NOMO-1 treated with DMSO at 0.1 percent for 48 hours (cell line): ENCODE measurements at regions not wholly inside any gene's neighbourhood (a gene's known extent, or its start where the extent isn't known, plus 50 kb on each side); places are given as distances from the start of the nearest gene placed in this dataset.
"Not testable (repeated sequence)": the region's sequence is repeated elsewhere in the genome, so short reads cannot be mapped to it uniquely, and the experiment has no call there.

Source experiments
- DNase-seq: peaks from one replicate; lab custom pipeline; 2025; ENCODE audit not compliant: unreplicated experiment; lab: John Stamatoyannopoulos, UW

DNA sequence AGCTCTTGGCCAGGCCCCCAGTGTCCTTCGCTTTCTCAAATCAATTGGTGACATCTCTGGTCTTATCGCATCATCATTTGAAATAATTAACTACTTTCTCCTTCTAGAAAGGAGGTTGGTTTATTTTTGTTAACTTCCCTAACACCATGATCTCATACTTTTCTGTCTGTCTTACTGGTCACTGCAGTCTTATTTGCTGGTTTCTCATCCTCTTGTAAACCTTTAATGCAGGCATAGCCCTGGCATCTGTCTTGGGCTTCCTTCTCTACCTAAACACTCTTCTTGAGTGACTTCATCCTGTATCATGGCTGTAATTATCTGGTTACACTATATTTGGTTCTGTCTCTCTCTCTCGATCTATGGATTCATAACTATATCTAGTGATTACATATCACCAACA is 152.8 kb downstream of the CYSLTR2 start:
- DNase-seq: peak; percentile 24

DNA sequence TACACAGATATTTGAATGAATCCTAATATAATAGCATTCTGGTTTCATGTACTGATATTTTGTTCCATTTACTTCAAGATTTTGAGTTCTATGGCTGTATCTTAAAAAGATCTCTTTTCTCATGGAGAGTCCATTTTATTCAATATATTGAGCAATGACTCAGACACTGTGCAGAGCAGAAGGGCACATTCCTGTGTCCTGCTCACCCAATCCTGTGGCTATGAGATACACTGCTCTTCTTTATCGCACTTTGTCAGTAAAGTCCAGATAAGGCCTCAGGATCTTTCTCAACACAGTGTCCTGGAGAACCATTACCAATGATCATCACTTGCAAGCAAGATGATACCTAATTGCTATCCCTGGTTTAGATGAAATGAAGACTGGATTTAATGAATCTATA is 155.0 kb downstream of the CYSLTR2 start:
- DNase-seq: no peak

DNA sequence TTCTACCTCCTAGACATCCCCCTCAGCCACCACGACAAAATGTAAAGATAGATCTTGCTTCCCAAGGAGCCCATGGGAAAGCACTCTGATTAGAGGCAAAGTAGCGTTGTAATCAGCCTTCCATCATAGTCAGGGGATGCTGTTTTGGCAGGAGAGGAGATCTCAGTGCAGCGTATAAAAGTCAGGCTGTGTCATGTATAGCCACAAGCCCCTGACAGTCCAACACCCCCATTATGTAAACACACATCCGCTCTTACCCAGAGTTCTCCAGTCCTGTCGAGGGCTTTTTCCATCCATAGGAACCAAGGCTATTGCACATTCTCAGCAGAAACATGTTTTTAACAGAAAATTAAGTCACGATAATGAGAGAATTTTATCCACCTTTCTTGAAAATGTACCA is 156.3 kb downstream of the CYSLTR2 start:
- DNase-seq: no peak

DNA sequence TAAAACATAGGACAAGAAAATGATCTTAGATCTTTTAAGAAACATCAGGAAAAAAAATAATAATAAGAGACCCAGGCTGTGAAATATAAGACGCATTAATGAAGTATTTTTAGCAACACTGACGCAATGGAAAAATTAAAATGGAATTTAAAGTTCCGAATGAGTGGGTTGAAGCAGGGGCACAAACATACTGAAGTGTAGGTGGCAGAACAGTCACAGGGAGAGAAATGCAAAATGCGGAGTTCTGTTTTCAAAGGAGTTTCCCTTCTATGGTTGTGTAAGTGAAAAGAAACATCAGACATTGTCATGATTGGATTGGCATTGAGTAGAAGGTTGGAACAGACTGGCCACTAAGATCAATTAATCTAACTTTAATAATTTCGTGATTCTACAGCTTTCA is 159.8 kb downstream of the CYSLTR2 start:
- no peak for DNase-seq

DNA sequence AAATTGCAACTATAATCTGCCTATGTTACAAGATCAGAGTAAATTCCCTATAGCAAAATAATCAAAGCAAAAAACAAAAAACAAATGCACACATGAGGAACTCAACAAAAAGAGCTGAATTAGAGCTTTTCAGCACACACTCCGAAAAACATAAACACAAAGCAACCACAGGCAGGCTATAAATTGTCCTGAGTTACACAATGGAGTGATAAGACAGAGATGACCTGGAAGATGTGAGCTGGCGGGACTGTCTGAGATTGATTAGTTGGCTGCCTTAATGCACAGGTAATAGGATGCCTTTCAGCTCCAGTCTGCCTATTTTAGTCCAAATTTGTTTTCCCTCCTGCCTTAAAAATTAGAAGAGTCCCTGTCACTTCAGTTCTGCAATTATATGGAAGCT is 159.0 kb upstream of the FNDC3A start:
- peak; percentile 57 for DNase-seq

DNA sequence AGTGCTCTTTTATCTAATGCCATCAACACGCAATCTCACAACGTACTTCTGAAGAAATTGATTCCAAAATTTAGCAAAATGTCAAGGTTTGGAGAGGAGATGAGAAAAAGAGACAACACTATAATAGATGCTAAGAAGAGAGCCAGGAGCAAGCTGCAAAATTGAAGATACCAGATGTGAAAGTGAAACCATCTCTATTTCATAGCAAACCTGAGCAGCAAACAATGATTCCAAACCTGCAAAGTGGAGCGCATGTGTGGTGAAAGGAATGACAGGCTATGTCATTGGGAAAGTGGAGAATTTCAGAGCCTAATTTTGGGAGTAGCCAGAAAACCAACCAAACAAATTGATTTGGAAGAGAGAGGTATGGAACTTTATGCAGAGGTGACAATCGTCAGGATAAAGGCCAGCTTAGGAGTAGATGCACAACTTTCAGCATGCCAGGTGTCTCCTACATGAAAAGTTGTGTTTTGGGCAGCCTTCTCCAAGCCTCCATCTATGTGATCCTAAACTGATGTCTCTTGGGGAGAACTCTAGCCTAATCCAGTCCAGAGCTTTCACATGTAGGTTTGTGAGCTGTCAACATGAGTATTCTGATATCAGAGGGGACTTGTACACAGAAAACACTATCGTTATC is 158.4 kb upstream of the FNDC3A start:
- DNase-seq: no peak

DNA sequence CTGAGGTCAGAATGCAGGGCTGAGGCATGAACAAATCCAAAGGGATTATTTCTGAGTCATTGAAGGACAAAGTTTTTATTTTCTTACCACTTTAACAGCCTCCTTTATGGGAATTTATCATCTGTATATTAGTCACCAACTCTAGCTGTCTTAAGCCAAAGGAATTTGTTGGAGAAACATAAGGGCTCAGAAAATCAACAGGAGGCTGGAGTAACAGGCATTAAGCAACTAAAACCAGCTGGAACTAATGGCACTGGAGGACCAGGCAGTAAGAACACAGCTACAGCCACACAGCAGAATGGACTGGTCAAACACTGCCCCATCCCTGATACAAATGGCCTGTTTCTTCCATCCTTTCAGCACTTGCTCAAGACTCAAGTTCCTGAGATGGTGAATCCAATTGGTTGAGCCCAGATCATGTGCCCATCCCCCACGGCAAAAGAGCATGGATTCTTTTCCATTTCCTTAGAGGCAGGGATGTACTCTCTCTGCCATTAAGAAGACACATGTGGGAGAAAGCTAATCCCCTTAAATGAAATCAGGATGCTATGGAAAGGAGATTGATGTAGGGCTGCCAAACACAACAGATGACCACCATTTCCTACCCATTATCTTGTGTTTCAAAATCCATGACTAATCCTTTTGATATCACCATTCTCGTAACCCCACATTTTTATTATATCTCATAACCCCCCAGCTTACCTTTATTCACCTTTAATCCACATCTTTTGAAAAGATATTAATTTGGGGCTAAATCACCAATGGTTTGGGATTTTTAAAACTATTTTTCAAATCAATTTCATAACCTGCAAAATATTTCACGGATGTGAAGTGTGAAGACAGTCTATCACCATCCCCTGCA is 157.0 kb upstream of the FNDC3A start:
- no peak for DNase-seq

DNA sequence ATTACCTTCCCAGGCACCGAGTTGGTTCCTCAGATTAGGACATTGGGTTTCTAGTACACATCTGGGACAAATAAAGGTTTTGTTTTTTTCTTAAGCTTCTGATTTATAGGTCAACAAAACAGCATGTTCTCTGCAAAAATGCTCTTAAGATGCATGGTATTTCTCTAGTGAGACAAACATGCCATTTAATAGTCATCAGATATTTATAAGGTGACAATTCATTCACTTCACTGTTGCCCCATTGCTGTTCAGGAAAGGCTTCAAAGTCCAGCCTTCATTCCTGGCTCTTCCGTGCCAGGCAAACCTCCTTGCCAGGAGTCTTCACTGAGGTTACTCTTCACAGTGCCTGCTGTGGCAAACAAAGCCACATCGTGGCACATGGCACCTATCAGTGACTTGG is 156.3 kb upstream of the FNDC3A start:
- no peak for DNase-seq

DNA sequence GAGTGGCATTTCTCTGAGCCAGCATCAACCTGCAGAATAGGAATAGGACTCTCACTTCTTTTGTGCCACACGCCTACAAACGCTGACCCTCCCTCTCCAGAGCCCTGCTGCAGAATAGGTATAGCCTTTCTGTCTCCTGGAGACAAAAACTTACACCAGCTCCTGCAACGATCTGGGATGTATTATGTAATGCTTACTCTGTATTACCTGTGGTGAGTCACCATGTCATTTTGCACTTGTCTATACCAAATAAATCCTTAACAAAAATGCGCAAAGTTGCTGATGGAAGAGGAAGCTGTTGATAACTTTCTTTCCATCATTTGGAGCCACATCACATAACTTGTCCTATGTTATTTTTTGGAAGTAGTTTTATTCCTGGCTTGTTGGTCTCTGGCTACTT is 155.8 kb upstream of the FNDC3A start:
- no peak for DNase-seq

DNA sequence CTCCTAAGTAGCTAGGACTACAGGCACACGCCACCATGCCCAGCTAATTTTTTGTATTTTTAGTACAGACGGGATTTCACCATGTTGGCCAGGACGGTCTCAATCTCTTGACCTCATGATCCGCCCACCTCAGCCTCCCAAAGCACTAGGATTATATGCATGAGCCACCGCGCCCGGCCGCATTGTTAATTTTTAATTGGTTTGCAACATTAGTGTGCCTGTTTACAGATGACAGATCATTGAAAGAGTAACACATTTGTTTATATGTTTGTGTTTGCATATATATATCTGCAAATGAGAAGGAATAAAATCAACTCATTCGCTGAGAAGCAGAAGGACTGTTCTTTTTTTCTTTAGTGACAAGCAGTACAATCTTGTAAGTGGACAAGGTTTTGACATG is 152.2 kb upstream of the FNDC3A start:
- DNase-seq: not testable (repeated sequence)

DNA sequence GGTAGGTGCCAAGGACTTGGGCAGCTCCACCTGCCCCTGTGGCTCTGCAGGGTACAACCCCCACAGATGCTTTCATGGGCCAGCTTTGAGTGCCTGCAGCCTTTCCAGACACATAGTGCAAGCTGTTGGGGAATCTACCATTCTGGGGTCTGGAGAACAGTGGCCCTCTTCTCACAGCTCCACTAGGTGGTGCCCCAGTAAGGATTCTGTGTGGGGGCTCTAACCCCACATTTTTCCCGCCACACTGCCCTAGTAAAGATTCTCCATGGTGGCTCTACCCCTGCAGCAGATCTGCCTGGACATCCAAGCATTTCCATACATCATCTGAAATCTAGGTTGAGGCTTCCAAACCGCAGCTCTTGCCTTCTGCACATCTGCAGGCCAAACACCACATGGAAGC is 149.7 kb upstream of the FNDC3A start:
- no peak for DNase-seq

DNA sequence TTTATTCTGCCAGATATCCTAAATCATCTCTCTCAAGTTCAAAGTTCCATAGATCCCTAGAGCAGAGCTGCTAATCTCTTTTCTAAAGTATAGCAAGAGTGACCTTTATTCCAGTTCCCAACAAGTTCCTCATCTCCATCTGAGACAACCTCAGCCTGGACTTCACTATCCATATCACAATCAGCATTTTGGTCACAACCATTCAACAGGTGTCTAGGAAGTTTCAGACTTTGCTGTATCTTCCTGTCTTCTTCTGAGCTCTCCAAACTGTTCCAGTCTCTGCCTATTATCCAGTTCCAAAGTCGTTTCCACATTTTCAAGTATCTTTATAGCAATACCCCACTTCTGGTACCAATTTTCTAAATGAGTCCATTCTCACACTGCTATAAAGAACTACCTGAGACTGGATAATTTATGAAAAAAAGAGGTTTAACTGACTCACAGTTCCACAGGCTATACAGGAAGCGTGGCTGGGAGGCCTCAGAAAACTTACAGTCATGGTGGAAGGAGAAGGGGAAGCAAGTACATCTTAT is 148.7 kb upstream of the FNDC3A start:
- DNase-seq: not testable (repeated sequence)

DNA sequence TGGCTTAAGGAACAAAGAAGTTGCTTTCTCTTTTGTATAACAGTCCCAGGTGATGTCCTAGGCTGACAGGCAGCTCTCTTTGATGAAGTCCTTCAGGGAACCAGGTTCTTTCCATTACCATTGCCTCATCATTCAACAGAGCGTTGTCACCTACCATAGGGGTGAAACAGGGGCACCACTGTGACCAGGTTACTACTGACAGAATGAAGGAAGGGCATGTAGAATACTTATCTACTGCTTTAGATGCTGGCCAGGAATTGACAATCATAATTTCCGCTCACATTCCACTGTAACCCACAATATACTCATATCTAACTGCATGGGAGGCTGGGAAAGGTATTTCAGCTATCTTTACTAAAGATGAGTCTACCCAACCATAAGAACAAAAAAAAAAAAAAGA is 148.0 kb upstream of the FNDC3A start:
- DNase-seq: no peak

DNA sequence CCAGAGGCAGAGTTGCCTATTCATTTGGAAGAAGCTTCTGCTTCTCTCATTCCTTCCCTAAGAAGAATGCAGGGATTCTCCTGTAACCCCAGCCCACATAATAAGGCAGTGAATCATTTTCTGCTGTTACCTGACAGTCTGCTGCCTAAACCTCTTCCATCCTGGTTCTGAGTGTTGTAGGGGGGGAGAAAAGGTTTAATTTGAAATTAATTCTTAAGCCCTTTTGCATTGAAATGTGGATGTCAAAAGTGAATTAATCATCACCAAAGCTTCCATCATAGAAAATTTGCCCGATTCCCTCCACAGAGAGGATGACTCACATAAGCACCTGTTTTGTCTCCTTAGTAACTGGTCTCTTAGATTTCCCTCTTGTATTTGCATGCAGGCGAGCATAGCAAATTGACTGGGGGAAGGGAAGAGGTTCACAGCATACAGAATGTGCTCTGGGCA is 146.7 kb upstream of the FNDC3A start:
- DNase-seq: peak; percentile 32

DNA sequence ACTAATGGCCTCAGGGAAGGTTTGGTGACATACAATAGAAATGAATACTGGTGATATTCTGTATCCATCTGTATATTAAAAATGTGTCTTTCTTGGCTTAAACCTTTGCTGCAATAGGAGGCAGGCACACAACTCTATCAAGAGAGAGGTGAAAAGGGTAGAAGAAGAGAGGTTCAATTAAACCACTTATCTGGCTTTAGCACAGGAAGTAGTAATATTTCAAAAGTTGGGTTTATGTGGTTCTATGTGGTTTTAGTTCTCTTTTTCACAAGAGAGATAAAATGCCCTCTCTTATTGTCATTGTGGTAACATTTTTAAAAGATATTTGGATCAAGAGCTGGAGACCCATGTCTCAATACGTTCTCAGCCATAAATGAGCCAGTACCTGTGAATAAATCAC is 146.2 kb upstream of the FNDC3A start:
- DNase-seq: peak; percentile 84

DNA sequence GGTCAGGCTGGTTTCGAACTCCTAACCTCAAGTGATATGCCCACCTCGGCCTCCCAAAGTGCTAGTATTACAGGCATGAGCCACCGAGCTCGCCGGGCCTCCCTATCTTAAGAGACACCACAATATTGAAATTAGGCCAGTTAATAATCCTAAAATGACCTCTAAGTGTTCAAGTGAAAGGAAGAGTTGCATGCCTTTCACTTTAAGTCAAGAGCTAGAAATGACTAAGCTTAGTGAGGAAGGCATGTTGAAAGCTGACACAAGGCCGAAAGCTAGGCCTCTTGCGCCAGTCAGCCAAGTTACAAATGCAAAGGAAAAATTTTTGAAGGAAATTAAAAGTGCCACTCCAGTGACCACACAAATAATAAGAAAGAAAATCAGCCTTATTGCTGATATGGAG is 144.5 kb upstream of the FNDC3A start:
- no peak for DNase-seq

DNA sequence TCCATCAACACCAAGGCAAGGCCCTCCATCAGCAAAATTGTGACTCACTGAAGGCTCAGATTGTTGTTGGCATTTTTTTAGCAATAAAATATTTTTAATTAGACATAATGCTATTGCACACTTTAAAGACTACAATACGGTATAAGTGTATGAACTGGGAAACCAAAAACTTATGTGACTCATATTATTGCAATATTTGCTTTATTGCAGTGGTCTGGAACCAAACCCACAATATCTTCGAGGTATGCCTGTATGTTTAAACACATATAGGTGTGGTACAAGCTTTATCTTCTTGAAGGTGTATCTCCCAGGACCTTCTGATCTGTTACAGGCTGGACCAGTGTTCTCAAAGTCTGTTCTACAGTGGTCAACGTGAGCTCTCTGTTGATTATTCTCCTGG is 142.3 kb upstream of the FNDC3A start:
- no peak for DNase-seq

DNA sequence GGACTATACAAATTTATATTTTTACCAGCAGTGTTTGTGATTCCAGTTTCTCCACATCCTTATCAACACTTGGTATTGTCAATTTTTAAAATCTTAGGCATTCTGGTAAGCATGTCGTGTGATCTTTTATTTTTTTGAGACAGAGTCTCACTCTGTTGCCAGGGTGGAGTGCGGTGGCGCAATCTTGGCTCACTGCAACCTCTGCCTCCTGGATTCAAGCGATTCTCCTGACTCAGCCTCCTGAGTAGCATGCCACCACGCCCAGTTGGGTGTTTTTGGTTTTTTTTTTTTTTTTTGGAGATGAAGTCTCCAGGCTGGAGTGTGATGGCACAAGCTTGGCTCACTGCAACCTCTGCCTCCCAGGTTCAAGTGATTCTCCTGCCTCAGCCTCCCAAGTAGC is 140.4 kb upstream of the FNDC3A start:
- not testable (repeated sequence) for DNase-seq

DNA sequence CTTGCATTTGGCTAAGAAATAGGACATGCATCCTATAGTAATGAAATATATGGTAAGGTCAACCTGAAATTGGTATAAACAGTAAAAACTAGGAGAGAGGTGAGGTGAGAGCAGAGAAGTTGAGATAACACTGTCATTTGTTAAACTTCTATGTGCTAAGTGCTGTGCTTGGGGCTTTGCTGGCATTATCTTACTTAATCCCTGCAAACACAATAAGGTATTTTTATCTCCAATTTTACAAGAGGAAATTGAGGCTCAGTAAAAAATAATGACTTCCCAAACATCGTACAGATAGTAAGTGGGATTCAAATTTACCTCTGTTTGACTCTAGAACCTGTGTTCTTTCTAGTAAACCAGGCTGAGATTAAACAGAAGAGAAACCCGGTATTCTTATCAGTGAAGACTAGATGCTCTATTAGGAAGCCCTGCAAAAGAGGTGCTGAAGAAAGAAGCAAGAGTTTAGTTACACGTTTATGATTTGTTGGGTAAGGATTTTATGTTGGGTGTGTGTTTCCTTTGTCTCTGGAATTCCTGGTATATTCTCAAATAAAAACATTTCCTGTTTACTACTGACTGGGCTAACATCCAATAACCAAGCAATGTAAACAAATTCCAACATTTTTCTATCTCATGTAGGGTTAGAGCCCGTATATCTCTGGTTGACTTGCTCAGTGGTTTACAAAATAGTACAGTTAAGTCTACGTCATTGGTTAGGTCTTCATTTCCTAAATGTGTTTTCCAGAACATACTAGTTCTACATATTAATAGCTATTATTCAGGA is 137.3 kb upstream of the FNDC3A start:
- no peak for DNase-seq

DNA sequence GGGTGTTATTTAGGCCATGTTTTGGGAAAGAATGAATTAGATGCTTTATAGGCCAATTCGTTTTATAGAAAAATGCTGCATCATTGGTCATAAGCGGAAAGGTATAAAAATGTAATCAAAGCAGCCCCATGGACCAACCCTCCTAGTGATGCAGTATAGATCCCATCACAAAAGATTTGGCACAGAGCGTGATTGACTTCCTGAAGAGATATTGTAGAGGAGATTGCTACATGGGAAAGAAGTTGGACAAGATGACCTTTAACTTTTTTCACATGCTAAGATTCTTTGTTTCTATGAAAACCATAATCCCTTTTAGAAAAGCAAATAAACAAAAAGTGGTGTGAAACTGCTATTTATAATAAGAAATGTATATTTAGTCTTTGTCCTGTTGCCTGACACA is 136.5 kb upstream of the FNDC3A start:
- DNase-seq: no peak

DNA sequence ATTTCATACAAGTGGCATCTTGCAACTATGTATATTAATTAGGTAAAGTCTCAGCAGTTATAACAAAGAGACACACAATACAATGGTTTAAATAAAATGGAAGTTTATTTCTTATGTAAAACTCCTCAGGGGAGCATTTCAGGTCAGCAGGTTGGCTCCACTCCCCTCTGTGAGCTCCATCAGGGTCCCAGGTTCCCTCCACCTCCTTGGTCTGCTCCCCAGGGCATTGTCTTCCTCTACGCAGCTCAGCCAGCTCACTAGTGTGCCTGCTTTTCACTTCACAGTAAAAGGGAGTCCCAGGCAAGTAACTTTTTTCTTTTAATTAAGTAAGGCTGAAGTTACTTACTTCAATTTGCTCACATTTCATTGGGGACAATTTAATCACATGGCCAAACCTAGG is 135.3 kb upstream of the FNDC3A start:
- DNase-seq: no peak

DNA sequence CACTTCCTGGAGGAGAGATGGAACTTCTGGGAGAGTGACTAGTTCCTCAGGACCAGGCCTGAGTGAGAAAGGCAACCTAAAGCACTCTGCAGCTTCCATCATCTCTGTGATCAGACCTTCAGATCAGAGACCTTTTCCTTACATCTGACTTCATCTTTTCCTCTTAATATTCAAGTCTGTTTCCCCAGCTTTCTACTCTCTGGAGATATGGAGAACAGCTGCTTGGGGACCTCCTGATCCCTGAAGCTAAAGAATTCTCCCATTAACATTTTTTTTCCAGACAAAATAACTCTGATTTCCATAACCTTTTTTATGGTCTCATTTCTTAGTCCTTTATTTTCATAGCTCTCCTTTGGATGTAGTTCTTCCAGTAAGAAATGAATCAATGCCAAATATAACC is 133.4 kb upstream of the FNDC3A start:
- DNase-seq: no peak
